KBM-7 (cell line): ENCODE measurements at regions not wholly inside any gene's neighbourhood (a gene's known extent, or its start where the extent isn't known, plus 50 kb on each side); places are given as distances from the start of the nearest gene placed in this dataset.

ENCODE experiments used
- DNase-seq: peaks from one replicate; pipeline ENCODE4 v3.0.0-alpha.2; 2015
- in situ Hi-C: fragments of 300-500 bp; cut with MboI; formaldehyde crosslinking; loops from 2 replicates; pipeline ENCODE4 v1.14.3; 2020; ENCODE audit warnings: low sequenced_read_pairs, low pct_unique_long_range_greater_than_20kb, mixed read lengths

DNA sequence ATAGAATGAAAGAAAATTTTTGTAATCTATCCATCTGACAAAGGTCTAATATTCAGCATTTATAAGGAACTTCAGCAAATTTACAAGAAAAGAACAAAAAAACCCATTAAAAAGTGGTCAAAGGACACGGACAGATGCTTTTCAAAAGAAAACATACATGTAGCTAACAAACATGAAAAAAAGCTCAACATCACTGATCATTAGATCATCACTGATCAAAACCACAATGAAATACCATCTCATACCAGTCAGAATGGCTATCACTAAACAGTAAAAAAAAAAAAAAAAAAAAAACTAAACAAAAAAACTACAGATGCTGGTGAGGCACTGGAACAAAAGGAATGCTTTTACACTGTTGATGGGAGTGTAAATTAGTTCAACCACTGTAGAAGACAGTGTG, 837.1 kb downstream of the EPHA7 start:
- in situ Hi-C loops = no loop called here
- no peak for DNase-seq

DNA sequence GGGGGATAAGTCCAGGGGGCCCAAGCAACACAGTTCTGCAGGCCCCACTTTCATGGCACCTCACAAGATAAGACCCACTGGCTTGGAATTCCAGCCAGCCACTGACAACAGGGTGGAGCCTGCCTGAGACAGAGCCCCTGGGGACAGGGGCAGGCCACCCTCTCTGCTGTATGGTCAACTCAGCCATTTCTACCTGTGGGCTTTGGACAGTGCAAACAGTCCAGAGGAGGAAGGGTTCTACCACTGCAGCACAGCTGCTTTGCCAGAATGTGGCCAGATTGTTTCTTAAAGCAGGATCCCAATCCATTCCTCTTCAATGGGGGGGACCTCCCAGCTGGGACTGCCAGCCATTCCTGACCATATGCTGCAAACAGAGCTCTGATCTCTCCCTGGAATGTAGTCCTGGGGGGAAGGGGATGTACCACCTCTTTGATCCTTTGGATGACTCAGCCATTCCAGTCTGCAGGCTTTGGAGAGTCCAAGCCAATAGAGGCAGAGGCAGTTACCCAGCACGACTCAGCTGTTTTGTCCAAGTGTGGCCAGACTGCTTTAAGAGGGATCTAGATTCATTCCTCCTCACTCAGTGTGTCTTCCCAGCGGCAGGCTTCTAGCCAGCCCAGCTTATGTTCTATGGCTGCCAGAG, 842.2 kb downstream of the EPHA7 start:
- no peak for DNase-seq

DNA sequence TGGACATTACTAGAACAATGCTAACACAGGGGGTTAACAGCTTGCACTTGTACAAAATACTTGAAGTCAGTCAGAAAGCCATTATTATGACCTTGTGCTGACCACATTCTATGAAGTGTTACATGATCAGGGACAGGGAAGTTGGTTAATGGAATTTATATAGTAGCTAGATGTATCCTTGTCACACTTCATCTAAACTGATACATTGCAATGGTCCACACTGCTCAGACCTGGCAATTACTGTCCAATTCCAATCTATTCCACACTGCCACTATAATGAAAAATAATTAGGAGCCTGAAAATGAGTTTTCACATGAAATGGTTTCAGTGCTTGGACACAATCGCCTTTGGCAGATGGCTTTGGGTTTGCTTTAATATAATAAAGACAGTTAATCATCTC, 850.8 kb downstream of the EPHA7 start:
- no peak for DNase-seq
- in situ Hi-C loops = no loop called here

More for the DNA sequence above, 842.2 kb downstream of the EPHA7 start:
- in situ Hi-C loops = no loop called here

DNA sequence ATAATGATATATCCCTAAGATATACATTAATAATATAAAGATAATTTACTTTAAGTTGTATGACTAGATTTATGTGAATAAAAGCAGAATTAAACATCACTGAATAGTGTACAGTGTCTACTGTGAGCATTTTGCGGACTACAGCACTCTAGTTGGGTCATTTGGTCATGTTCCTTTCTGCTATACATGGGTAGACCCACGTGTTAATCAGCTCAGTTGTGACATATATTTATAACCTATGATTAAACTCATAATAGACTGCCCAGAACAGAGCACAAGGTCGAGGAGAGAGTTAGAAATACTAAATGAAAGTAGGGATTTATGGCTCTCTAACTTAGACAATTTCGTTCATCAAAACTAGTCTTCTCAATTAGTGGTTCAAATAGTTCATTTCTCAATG, 852.7 kb downstream of the EPHA7 start:
- DNase-seq = no peak
- in situ Hi-C loops = no loop called here

DNA sequence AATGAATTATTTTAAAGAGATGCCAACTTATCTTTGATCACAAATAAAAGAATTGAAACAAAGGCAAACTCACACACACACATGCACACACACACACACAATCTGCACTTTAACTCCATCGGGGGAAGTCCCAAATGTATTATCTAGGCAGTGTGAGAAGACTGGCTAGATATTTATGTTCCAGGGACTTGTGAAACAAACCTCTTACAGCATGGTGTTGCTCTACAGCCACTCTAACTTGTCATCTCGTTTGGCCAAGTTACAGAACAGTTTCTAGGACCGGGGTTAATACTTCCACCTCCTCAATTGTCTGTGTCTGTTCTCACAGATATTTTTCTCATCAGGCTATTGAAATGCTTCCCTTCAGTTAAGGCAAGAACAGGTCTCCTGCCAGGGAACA, 855.0 kb downstream of the EPHA7 start:
- in situ Hi-C loops = no loop called here
- no peak for DNase-seq

DNA sequence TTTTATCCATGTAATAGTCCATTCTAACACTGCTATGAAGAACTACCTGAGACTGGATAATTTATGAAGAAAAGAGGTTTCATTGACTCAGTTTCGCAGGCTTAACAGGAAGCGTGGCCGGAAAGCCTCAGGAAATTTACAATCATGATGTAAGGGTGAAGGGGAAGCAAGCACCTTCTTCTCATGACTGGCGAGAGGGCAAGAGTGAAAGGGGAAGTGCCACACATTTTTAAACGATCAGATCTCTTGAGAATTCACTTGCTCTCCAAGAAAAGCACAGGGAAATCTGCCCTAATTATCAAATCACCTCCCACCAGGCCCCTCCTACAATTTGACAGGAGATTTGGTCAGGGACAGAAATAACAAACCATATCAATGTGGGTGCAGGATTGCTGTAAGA, 859.7 kb downstream of the EPHA7 start:
- in situ Hi-C loops = no loop called here
- peak; percentile 8 for DNase-seq

DNA sequence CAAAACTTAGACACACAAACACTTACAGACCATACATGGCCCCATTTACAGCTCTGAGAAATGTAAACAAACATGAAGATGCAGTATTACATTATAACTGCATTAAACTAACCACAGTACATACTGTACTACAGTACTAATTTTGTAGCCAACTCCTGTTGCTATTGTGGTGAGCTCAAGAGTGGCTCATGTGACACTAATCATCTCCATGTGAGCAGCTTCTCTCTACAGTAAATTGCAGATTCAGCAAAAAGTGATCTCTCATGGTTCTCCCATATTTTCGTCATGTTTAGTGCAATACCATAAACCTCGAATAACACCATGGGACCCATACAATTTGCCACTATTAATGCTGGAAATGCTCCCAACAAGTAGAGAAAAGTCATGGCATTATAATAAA, 860.4 kb downstream of the EPHA7 start:
- in situ Hi-C loops = no loop called here
- no peak for DNase-seq

DNA sequence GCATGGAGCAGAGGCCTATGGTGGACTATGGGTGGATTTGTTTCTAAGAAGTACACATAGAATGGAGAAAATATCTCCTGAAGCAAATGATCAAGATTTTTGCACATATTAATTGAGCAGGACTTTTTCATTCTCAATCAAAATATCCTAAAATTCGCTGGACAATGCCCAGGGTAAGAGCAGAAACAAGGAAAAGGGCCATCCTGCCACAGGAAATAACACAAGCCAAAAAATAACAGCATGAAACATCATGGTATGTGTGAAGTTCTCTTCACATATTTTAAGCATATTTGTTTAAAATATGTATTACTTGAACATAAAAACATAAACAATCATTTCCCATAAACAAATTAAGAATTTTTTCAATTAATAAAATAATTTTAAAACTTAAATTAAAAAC, 868.9 kb downstream of the EPHA7 start:
- DNase-seq = no peak
- in situ Hi-C loops = no loop called here

DNA sequence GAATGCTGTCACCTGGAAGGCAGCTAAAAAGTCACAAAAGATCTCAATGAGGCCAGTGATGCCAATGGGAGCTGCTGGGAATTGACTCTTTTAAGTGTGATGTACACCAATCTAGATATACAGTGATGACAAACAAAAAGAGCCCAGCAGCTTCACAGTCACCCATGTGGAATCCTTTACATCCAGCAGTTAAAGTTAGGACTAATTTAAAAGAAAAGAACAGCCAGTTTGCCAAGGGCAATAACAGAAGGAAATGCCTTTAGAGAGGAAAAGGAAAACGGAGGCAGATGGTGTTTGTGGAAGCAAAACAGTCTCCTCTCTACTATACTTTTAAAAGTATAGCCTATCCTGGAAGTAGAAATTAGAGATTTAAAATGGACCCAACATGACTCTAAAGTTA, 873.5 kb downstream of the EPHA7 start:
- in situ Hi-C loops = no loop called here
- no peak for DNase-seq

DNA sequence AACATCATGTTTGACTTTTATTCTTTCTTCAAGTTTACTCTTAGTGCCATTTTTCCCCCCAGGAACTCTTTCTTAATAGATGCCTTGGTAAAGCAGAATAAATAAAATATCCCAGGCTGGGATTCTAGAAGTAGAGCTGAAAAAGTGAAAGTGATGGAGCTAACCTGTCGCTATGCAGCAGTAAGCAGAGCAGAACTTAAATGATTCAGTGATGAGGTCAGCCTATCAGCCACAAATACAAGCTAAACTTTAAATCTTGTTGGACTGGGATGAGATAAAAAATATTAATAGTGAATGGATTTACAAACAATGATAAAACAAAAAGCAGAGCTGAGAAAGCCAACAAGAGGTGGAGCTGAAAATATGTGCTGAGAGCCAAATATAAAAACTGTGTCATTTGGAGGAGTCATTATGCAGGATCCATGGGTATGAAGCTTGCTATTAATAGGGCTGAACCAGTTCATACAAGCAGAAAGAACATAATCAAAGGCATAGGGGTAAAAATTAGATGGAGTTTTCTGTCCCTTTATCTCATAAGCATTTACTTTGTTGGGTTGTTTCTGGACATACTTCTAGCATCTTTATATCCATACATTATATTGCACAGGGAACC, 877.8 kb downstream of the EPHA7 start:
- in situ Hi-C loops = no loop called here
- DNase-seq = no peak

DNA sequence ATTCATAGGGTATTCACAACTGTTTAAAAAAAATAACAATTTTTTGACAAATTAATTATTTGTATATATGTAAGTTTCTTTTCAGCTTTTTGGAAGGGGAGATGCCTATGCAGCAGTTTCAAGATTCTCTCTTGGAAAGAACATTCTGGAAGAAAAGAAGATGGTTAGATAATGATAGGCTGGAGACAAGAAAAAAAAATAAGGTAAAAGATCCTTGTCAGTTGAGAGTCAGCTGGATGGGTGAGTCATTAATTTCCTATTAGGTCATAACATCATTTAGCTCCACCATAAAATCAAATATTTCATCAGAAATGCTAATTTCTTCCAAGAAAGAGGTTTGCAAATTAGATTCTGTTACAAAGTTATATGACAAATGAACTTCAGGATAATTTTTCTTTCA, 880.4 kb downstream of the EPHA7 start:
- DNase-seq = no peak
- in situ Hi-C loops = no loop called here

DNA sequence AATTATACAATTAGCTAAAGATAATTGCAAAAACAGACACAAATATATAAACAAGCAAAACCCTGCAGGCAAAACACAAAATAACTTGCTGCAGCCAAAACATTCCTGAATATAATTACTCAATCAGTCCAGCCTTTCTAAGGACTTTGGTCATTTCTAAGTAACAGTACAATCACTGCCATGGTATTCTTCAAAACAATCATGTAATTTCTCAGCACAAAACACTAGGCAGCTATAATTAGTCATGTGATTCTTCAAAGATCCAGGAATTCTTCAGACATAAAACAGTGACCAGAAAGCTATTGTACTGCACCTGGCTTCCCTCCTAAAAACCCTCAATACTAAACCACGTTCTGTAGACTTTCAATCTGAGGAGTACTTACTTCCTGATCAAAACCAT, 881.1 kb downstream of the EPHA7 start:
- in situ Hi-C loops = no loop called here
- no peak for DNase-seq

DNA sequence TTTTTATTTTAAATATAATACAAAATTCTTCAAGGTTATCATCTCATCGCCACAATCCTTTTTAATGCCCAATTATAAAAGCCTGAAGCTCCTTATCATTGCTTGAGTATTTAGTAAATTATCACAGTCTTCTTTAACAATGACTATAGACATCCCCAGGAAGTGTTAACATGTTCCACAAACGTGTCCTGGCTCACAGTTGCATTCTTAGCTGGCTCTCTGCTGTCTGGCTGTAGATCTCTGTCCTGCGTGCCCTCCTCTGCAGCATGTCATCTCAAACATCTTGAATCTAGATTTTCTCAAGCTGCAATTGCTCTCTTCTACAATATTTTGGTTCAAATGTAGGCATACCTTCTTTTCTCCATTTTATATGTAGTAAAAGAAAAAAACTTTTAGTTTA, 885.2 kb downstream of the EPHA7 start:
- in situ Hi-C loops = no loop called here
- DNase-seq = no peak

DNA sequence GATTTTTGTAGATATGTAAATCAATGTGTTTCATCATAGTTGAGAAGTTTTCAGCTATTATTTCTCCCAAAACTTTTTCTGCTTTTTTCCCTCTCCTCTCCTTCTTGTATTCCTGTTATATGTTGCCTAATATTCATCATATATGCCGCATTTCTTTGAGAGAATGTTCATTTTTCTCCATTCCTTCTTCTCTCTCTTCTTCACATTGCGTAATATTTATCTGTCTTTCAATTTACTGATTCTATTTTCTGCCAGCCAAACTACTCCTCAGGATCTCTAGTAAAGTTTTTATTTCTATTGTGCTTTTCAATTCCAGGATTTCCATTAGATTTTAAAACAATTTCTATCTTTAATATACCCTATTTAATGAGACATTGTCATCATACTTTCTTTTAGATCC, 896.8 kb downstream of the EPHA7 start:
- DNase-seq = no peak
- in situ Hi-C loops = no loop called here

DNA sequence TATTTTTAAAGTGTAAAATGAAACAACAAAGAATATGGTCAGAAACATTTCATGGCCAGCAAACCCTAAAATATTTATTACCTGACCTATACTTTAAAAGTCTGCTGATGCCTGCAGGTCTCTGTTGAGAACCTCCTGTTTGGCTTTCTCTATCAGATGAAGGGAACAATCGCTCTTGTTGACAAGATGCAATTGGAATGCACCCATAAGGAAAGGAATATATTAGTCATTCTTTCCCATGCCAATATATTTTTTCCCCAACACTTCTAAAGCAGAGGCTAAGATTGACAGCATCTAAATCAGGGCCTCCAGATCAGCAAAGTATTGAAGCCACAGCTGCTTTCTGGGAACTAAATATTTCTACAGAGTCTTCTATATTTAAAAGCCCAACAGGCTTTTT, 897.8 kb downstream of the EPHA7 start:
- in situ Hi-C loops = no loop called here
- no peak for DNase-seq

DNA sequence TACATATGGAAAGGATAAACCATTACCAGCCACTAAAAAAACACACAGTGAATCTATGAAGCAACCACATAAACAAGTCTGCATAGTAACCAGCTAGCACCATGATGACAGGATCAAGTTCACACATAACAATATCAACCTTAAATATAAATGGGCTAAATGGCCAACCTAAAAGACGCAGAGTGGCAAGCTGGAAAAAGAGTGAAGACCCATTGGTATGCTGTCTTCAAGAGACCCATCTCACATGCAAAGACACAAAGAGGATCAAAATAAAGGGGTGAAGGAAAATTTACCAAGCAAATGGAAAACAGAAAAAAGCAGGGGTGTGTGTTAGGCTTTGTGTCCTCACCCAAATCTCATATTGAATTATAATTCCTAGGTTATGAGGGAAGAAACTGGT, 909.2 kb downstream of the EPHA7 start:
- no peak for DNase-seq
- in situ Hi-C loops = no loop called here

DNA sequence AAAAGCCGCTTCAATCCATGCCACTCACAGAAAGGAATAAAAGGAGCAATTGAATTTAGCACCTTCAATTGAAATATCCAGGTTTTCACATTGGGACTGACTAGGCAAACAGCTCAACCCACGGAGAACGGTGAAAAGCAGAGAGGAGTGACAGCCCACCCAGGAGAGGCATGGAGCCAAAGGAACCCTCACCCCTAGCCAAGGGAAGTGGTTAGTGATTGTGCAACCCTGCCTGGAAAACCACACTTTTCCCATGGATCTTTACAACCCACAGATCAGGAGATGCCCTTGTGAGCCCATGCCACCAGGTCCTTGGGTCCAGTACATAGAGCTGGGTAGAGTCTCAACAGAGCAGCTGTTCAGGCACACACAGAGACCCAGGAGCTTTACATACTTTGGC, 911.8 kb downstream of the EPHA7 start:
- in situ Hi-C loops = no loop called here
- DNase-seq = no peak

DNA sequence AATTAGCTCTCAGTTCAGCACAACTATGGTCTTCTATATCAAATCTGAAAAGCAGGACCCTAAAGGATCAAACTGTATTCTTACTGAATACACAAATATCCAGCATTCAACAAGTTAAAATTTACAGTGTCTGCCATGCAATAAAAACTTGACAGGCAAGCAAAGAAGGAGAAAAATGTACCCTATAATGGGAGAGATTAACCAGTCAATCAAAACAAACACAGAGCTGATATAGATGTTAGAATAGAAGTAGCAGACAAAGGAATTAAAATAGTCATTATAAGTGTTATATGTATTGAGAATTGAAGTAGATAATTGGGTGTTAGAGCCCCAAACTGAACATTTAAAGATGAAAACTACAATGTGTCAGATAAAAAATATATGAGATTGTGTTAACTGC, 914.9 kb downstream of the EPHA7 start:
- in situ Hi-C loops = no loop called here
- DNase-seq = no peak

DNA sequence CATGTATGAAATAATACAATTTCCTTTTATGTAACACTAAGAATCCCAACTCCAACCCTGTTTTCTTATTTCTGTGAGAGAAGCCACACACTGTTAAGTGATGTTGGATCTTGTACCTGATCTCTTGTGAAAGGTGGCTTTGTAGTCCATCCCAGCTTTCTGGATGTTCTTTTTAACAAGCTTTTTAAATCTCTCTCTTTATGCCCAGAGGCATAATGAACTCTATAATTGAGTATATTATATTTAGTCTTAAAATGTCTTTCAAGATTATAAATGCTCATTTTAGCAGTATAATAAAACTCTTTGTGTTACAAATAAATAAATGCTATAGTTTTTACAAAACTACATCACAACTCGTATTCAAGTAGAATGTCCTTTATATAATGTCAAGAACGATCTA, 922.1 kb downstream of the EPHA7 start:
- no peak for DNase-seq
- in situ Hi-C loops = no loop called here

DNA sequence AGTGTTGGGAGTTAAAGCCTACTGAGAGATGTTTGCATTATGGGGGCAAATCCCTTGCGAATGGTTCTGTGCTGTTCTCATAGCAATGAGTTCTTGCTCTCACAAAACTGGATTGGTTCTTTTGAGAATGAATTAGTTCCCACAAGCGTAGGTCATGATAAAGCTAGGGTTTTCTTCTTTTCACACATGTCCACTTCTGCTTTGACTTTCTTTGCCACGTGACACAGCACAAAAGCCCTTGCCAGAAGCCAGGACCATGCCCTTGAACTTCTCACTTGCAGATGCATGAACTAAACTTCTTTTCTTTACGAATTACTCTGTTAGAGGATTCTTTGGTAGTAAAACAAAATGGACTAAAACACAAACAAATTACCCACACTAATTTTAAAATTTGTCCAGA, 922.8 kb downstream of the EPHA7 start:
- in situ Hi-C loops = no loop called here
- no peak for DNase-seq

DNA sequence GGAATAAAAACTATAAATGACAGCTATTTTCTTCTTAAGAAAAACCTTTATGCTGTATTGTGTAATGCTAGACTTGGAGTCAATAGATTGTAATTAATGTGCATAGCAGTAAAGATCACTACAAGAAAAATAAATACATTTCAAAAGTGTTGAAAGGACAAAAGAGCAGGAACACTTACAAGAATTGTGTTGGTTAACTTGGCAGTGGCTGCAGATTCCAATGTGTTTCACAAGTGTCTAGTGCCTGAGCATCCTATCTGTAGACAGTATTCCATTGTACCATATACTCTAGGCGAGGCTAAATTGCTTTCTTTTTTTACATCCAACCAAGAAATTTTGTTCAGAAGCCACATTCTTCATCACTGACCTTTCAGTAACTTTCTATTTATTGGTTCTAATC, 924.1 kb downstream of the EPHA7 start:
- in situ Hi-C loops = no loop called here
- DNase-seq = no peak
